ENCODE measurements at regions not wholly inside any gene's neighbourhood (a gene's known extent, or its start where the extent isn't known, plus 50 kb on each side); places are given as distances from the start of the nearest gene placed in this dataset.
"Not testable (repeated sequence)": the region's sequence is repeated elsewhere in the genome, so short reads cannot be mapped to it uniquely, and the experiment has no call there.

DNA sequence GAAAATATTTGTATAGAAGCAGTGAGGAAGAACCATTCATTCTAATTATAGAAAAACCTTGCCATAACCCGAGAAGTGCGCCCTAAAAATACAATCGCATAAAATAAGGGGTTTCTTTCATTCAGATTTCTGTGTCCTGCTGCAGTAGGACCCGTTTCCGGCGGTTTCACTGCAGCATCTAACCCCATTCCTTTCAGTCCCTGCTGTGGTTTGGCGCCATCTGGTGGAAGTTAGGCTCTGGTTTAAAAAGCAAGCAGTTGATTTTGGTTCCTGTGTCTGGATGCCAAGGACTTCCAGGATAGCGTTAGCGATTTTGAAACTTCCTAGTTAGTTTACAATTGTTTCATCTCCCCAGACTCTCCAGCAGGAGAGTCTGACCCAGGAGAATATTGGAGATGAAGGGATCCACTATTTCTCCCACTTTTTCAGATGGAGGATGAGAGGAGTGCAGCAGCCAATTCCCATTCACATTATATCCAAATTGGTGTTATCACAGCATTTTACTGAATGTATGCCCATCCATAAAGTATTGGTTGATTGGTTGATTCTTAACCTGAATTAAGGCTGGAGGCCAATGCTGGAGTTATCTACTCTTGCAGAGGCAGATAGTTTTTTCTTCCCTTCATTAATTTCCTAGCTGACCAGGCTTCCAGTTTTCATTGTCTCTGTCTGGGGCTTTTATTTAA is 128.8 kb upstream of the CACNA2D1 start:
- DNase-seq = peak; percentile 92
- Histone ChIP-seq H3K4me1 (peaks cover 5% of the 10 kb centered on the region), H3K9me3 (no peaks in the 10 kb centered on the region), H3K4me3 (ENCODE audit: low read depth, low read length) (peak overlapping the region; percentile 30), H3K27me3 (no peaks in the 10 kb centered on the region), H3K36me3 (no peaks in the 10 kb centered on the region)
- TF ChIP-seq, protein P1, sequence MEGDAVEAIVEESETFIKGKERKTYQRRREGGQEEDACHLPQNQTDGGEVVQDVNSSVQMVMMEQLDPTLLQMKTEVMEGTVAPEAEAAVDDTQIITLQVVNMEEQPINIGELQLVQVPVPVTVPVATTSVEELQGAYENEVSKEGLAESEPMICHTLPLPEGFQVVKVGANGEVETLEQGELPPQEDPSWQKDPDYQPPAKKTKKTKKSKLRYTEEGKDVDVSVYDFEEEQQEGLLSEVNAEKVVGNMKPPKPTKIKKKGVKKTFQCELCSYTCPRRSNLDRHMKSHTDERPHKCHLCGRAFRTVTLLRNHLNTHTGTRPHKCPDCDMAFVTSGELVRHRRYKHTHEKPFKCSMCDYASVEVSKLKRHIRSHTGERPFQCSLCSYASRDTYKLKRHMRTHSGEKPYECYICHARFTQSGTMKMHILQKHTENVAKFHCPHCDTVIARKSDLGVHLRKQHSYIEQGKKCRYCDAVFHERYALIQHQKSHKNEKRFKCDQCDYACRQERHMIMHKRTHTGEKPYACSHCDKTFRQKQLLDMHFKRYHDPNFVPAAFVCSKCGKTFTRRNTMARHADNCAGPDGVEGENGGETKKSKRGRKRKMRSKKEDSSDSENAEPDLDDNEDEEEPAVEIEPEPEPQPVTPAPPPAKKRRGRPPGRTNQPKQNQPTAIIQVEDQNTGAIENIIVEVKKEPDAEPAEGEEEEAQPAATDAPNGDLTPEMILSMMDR (IDR thresholded peaks at IDR 0.05; ENCODE audit: low read depth, low read length) = peak; percentile 99

DNA sequence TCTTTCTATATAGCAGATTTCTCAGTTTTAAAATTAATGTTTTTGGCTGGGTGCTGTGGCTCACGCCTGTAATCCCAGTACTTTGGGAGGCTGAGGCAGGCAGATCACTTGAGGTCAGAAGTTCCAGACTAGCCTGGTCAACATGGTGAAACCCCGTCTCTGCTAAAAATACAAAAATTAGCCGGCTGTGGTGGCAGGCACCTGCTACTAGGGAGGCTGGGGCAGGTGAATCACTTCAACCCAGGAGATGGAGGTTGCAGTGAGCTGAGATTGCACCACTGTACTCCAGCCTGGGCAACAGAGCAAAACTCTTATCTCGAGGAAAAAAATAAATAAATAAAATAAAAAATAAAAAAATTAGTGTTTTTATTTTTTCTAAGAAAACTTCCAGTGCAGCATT is 127.5 kb upstream of the CACNA2D1 start:
- not testable (repeated sequence) for H3K27me3 ChIP-seq; DNase-seq; H3K9me3 ChIP-seq; H3K36me3 ChIP-seq; H3K4me3 ChIP-seq (ENCODE audit: low read depth, low read length)
- H3K4me1 ChIP-seq = peaks cover 17% of the 10 kb centered on the region

- Histone ChIP-seq H3K36me3 (no peaks in the 10 kb centered on the region), H3K4me1 (peaks cover 17% of the 10 kb centered on the region), H3K27me3 (no peaks in the 10 kb centered on the region), H3K9me3 (no peaks in the 10 kb centered on the region), H3K4me3 (ENCODE audit: low read depth, low read length) (peak overlapping the region; percentile 5)
- TF ChIP-seq, protein P1 (IDR thresholded peaks at IDR 0.05; ENCODE audit: low read depth, low read length) = no peak
- no peak for DNase-seq
Observed at GRCh38 chr7:82567841-82568240, 124.3 kb upstream of the CACNA2D1 start.

DNA sequence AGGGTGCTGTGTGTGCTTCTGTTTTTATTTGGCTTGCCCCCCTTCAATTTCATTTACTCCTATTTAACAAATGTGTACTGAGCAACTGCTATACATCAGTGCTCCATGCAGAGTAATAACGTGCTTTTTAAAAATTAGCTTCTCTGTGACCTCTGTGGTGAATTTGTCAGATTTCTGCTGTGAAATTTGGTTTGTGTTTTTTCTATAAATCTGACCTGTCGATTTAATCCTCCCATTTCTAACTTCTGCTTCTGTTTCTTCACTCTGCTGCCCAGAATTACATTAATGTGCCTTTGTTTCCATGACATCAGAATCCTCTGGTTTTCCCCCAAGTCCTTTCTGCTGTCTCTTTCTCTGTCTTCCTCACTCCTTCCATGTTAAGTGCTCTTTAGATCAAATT is 123.8 kb upstream of the CACNA2D1 start:
- peaks cover 17% of the 10 kb centered on the region for H3K4me1 ChIP-seq
- no peaks in the 10 kb centered on the region for H3K36me3 ChIP-seq
- TF ChIP-seq, protein P1 (IDR thresholded peaks at IDR 0.05; ENCODE audit: low read depth, low read length) = no peak
- H3K9me3 ChIP-seq = no peaks in the 10 kb centered on the region
- peak overlapping the region; percentile 5 for H3K4me3 ChIP-seq (ENCODE audit: low read depth, low read length)
- DNase-seq = no peak
- H3K27me3 ChIP-seq = no peaks in the 10 kb centered on the region

DNA sequence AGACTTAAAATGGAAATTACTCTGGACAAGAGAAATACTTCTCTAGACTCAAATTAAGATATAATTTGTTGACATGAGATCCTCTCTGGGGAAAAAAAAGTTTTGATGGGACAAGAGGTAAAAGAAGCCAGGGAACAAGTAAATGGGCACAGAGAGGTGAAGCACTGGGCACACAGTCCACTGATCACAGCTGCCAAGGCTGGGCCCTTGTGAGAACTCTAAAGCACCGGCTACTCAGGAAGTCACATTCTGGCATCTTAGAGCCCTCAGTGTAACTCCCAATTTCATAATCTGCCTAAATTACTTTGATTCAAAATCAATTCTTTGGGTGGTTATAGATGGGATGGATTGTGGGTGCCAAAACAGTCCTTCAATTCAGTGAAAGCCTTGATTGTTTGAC is 123.2 kb upstream of the CACNA2D1 start:
- TF ChIP-seq, protein P1 (IDR thresholded peaks at IDR 0.05; ENCODE audit: low read depth, low read length) = no peak
- H3K4me1 ChIP-seq = peaks cover 13% of the 10 kb centered on the region
- H3K27me3 ChIP-seq = no peaks in the 10 kb centered on the region
- H3K4me3 ChIP-seq (ENCODE audit: low read depth, low read length) = no peak overlapping the region
- no peak for DNase-seq
- no peaks in the 10 kb centered on the region for H3K9me3 ChIP-seq
- no peaks in the 10 kb centered on the region for H3K36me3 ChIP-seq

- H3K4me3 ChIP-seq (ENCODE audit: low read depth, low read length) = no peak overlapping the region
- no peaks in the 10 kb centered on the region for H3K36me3 ChIP-seq
- no peak for DNase-seq
- peaks cover 12% of the 10 kb centered on the region for H3K4me1 ChIP-seq
- no peaks in the 10 kb centered on the region for H3K9me3 ChIP-seq
- H3K27me3 ChIP-seq = no peaks in the 10 kb centered on the region
- TF ChIP-seq, protein P1 (IDR thresholded peaks at IDR 0.05; ENCODE audit: low read depth, low read length) = no peak
Observed at GRCh38 chr7:82562716-82563404, 119.3 kb upstream of the CACNA2D1 start.
